ENCODE measurements at regions not wholly inside any gene's neighbourhood (a gene's known extent, or its start where the extent isn't known, plus 50 kb on each side); places are given as distances from the start of the nearest gene placed in this dataset.

DNA sequence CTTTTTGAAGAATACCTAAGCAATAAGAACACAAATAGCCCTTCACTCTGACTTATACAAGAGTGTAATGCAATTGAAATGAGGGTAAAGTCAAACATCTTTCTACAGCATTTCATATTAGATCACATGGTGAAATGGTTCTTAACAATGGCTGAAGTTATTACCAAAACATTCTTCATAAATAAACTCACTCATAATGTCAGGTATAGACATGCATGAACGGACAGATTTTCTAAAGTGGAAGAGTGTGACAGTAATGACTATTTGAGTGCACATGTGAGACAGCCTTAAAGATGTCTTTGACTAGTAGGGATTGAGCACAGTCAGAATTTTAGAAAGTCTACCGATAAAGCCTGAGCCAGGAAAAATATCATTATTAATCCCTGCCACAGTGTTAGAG lies 471.0 kb downstream of the ZPLD1 start:
- Histone ChIP-seq H3K4me2 (ENCODE audit: insufficient read depth, insufficient read length, low read length) (no peak overlapping the region), H3K23ac (ENCODE audit: insufficient read length, low read depth, low read length) (no peak overlapping the region), H3K23me2 (ENCODE audit: insufficient read length, low read depth, low read length, poor library complexity, severe bottlenecking) (no peaks in the 10 kb centered on the region), H3K56ac (ENCODE audit: insufficient read length, low read depth, low read length) (no peak overlapping the region), H3K79me1 (ENCODE audit: insufficient read depth, low read depth, low read length, poor library complexity, severe bottlenecking) (no peaks in the 10 kb centered on the region), H2BK12ac (ENCODE audit: insufficient read length, low read depth, low read length) (no peak overlapping the region), H2BK5ac (ENCODE audit: insufficient read length, low read length) (no peak overlapping the region), H3K4ac (ENCODE audit: low read depth, low read length) (no peak overlapping the region), H2AFZ (ENCODE audit: low read length) (no peak overlapping the region), H3K9me3 (ENCODE audit: control insufficient read depth, low read depth, low read length) (no peaks in the 10 kb centered on the region), H3K27me3 (ENCODE audit: insufficient read depth, low read length) (no peaks in the 10 kb centered on the region), H3K18ac (ENCODE audit: insufficient read length, low read depth, low read length) (no peak overlapping the region), H2AK5ac (ENCODE audit: insufficient read length, low read length) (no peak overlapping the region), H3K9ac (ENCODE audit: extremely low read depth, insufficient read length, low read length) (no peak overlapping the region), H3T11ph (ENCODE audit: low read length) (no peak overlapping the region), H2BK120ac (ENCODE audit: low read depth, low read length, poor library complexity, severe bottlenecking) (no peak overlapping the region), H4K5ac (ENCODE audit: insufficient read length, low read depth, low read length) (no peak overlapping the region), H3K14ac (ENCODE audit: insufficient read depth, low read length) (no peak overlapping the region), H3K79me2 (ENCODE audit: insufficient read depth, low read length) (no peaks in the 10 kb centered on the region), H4K20me1 (ENCODE audit: control insufficient read depth, insufficient read depth, insufficient read length) (no peaks in the 10 kb centered on the region), H2BK20ac (ENCODE audit: low read depth, low read length, poor library complexity, severe bottlenecking) (no peak overlapping the region), H4K8ac (replicated peaks; ENCODE audit: insufficient read length, low read depth, low read length) (no peak overlapping the region), H2BK15ac (ENCODE audit: low read depth, low read length) (no peak overlapping the region), H3K4me1 (ENCODE audit: insufficient read depth, low read length) (no peaks in the 10 kb centered on the region; the same call in 1 of the 2 replicates), H4K91ac (ENCODE audit: insufficient read length, low read depth, low read length) (no peak overlapping the region), H3K27ac (ENCODE audit: insufficient read length, low read depth, low read length) (no peak overlapping the region)
- TF ChIP-seq, protein P1, sequence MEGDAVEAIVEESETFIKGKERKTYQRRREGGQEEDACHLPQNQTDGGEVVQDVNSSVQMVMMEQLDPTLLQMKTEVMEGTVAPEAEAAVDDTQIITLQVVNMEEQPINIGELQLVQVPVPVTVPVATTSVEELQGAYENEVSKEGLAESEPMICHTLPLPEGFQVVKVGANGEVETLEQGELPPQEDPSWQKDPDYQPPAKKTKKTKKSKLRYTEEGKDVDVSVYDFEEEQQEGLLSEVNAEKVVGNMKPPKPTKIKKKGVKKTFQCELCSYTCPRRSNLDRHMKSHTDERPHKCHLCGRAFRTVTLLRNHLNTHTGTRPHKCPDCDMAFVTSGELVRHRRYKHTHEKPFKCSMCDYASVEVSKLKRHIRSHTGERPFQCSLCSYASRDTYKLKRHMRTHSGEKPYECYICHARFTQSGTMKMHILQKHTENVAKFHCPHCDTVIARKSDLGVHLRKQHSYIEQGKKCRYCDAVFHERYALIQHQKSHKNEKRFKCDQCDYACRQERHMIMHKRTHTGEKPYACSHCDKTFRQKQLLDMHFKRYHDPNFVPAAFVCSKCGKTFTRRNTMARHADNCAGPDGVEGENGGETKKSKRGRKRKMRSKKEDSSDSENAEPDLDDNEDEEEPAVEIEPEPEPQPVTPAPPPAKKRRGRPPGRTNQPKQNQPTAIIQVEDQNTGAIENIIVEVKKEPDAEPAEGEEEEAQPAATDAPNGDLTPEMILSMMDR (conservative IDR thresholded peaks at IDR 0.05): no peak
- Mint-ChIP-seq H3K4me1 (peaks cover 2 to 6% of the 10 kb centered on the region in 2 experiments; a peak in 3 of 4 replicates), H3K9me3 (peaks cover 0 to 4% of the 10 kb centered on the region in 2 experiments; a peak in 1 of 5 replicates), H3K27me3 (ENCODE audit: low read depth) (no peaks in the 10 kb centered on the region), H3K36me3 (ENCODE audit: insufficient read depth in 1 of 3, low read depth in 3 of 3) (no peaks in the 10 kb centered on the region), H3K4me3 (no peak overlapping the region), H3K27ac (no peak overlapping the region)
- DNase-seq: no peak
- WGBS (ENCODE audit: extremely low coverage, insufficient read length, low lambda C conversion rate): no CpG with 5 or more reads among the region's 2 CpGs
